ENCODE measurements at regions not wholly inside any gene's neighbourhood (a gene's known extent, or its start where the extent isn't known, plus 50 kb on each side); places are given as distances from the start of the nearest gene placed in this dataset.
A peak's percentile ranks its signal among the peaks of the same experiment; 100 is the strongest.

- ATAC-seq (replicated peaks in 6 of 8): no peak
- 67 to 100% (median 100%) methylated on average over 1 of the region's 1 CpG; no CpG with 5 or more reads in 1 of the 10 experiments for WGBS, 10 experiments
- no peak overlapping the region for H3K4me3 ChIP-seq
- no peak overlapping the region for H3K27ac ChIP-seq
- in situ Hi-C loops (cut with MboI; ENCODE audit: low pct_unique_long_range_greater_than_20kb in 2 of 9, low sequenced_read_pairs in 9 of 9, unreplicated experiment in 9 of 9): no loop called here
- no peaks in the 10 kb centered on the region for H3K4me1 ChIP-seq (replicated peaks in 1 of 2)
Measured at GRCh38 chr10:3606309-3606708, 178.7 kb downstream of the KLF6 start.

- Histone ChIP-seq H3K27ac (no peak overlapping the region), H3K4me1 (replicated peaks in 1 of 2) (no peaks in the 10 kb centered on the region), H3K4me3 (no peak overlapping the region)
- WGBS, 10 experiments: 20 to 100% (median 84%) methylated on average over 1 to 2 of the region's 2 CpGs; no CpG with 5 or more reads in 2 of the 10 experiments
- in situ Hi-C loops (cut with MboI; ENCODE audit: low pct_unique_long_range_greater_than_20kb in 2 of 9, low sequenced_read_pairs in 9 of 9, unreplicated experiment in 9 of 9): no loop called here
- no peak for ATAC-seq (replicated peaks in 6 of 8)
Measured at GRCh38 chr10:3605882-3606281, 179.1 kb downstream of the KLF6 start.

- no peak overlapping the region for H3K4me3 ChIP-seq
- in situ Hi-C loops (cut with MboI; ENCODE audit: low pct_unique_long_range_greater_than_20kb in 2 of 9, low sequenced_read_pairs in 9 of 9, unreplicated experiment in 9 of 9): no loop called here
- no peak overlapping the region for H3K27ac ChIP-seq
- H3K4me1 ChIP-seq (replicated peaks in 1 of 2): no peaks in the 10 kb centered on the region
- WGBS, 10 experiments: 71 to 100% (median 90%) methylated on average over 1 to 9 of the region's 9 CpGs; no CpG with 5 or more reads in 3 of the 10 experiments
- ATAC-seq (replicated peaks in 6 of 8): no peak
Measured at GRCh38 chr10:3595736-3596135, 189.3 kb downstream of the KLF6 start.

GRCh38 chr10:3593611-3594010 is 191.4 kb downstream of the KLF6 start:
- Histone ChIP-seq H3K4me3 (no peak overlapping the region), H3K4me1 (replicated peaks in 1 of 2) (no peaks in the 10 kb centered on the region), H3K27ac (no peak overlapping the region)
- in situ Hi-C loops (cut with MboI; ENCODE audit: low pct_unique_long_range_greater_than_20kb in 2 of 9, low sequenced_read_pairs in 9 of 9, unreplicated experiment in 9 of 9): no loop called here
- no peak for ATAC-seq (replicated peaks in 6 of 8)
- WGBS, 10 experiments: 71 to 100% (median 96%) methylated on average over 1 to 2 of the region's 6 CpGs; no CpG with 5 or more reads in 4 of the 10 experiments

GRCh38 chr10:3592424-3592823 is 192.6 kb downstream of the KLF6 start:
- Histone ChIP-seq H3K27ac (no peak overlapping the region), H3K4me1 (replicated peaks in 1 of 2) (no peaks in the 10 kb centered on the region), H3K4me3 (no peak overlapping the region)
- ATAC-seq (replicated peaks in 6 of 8): peak in 3 of 8 experiments; percentile 26 to 34 (median 27)
- in situ Hi-C loops (cut with MboI; ENCODE audit: low pct_unique_long_range_greater_than_20kb in 2 of 9, low sequenced_read_pairs in 9 of 9, unreplicated experiment in 9 of 9): no loop called here
- WGBS, 10 experiments: 40 to 65% (median 56%) methylated on average over 1 to 6 of the region's 7 CpGs; no CpG with 5 or more reads in 3 of the 10 experiments

- no peak overlapping the region for H3K4me3 ChIP-seq
- 38 to 100% (median 81%) methylated on average over 1 to 7 of the region's 7 CpGs; no CpG with 5 or more reads in 2 of the 10 experiments for WGBS, 10 experiments
- H3K27ac ChIP-seq: no peak overlapping the region
- in situ Hi-C loops (cut with MboI; ENCODE audit: low pct_unique_long_range_greater_than_20kb in 2 of 9, low sequenced_read_pairs in 9 of 9, unreplicated experiment in 9 of 9): no loop called here
- peak in 1 of 8 experiments; percentile 31 for ATAC-seq (replicated peaks in 6 of 8)
- peaks cover 0 to 8% of the 10 kb centered on the region in 2 donors for H3K4me1 ChIP-seq (replicated peaks in 1 of 2)
Measured at GRCh38 chr10:3588816-3589215, 196.2 kb downstream of the KLF6 start.

GRCh38 chr10:3588346-3588745 is 196.7 kb downstream of the KLF6 start:
- Histone ChIP-seq H3K4me3 (no peak overlapping the region), H3K4me1 (replicated peaks in 1 of 2) (peaks cover 0 to 8% of the 10 kb centered on the region in 2 donors), H3K27ac (no peak overlapping the region)
- peak in 1 of 8 experiments; percentile 29 for ATAC-seq (replicated peaks in 6 of 8)
- in situ Hi-C loops (cut with MboI; ENCODE audit: low pct_unique_long_range_greater_than_20kb in 2 of 9, low sequenced_read_pairs in 9 of 9, unreplicated experiment in 9 of 9): no loop called here
- WGBS, 10 experiments: 56 to 100% (median 85%) methylated on average over 1 to 7 of the region's 7 CpGs; no CpG with 5 or more reads in 2 of the 10 experiments

- in situ Hi-C loops (cut with MboI; ENCODE audit: low pct_unique_long_range_greater_than_20kb in 2 of 9, low sequenced_read_pairs in 9 of 9, unreplicated experiment in 9 of 9): no loop called here
- ATAC-seq (replicated peaks in 6 of 8): no peak
- Histone ChIP-seq H3K27ac (no peak overlapping the region), H3K4me1 (replicated peaks in 1 of 2) (peaks cover 0 to 8% of the 10 kb centered on the region in 2 donors), H3K4me3 (no peak overlapping the region)
- WGBS, 10 experiments: 68 to 100% (median 86%) methylated on average over 1 to 12 of the region's 22 CpGs
Measured at GRCh38 chr10:3584926-3585784, 199.9 kb downstream of the KLF6 start.

GRCh38 chr10:3580565-3580964 is 204.4 kb downstream of the KLF6 start:
- H3K27ac ChIP-seq: no peak overlapping the region
- in situ Hi-C loops (cut with MboI; ENCODE audit: low pct_unique_long_range_greater_than_20kb in 2 of 9, low sequenced_read_pairs in 9 of 9, unreplicated experiment in 9 of 9): no loop called here
- peaks cover 0 to 8% of the 10 kb centered on the region in 2 donors for H3K4me1 ChIP-seq (replicated peaks in 1 of 2)
- WGBS, 10 experiments: 63 to 96% (median 83%) methylated on average over 2 to 8 of the region's 8 CpGs; no CpG with 5 or more reads in 3 of the 10 experiments
- ATAC-seq (replicated peaks in 6 of 8): no peak
- H3K4me3 ChIP-seq: no peak overlapping the region

- Histone ChIP-seq H3K27ac (no peak overlapping the region), H3K4me3 (no peak overlapping the region), H3K4me1 (replicated peaks in 1 of 2) (peaks cover 0 to under 1% of the 10 kb centered on the region in 2 donors)
- ATAC-seq (replicated peaks in 6 of 8): no peak
- in situ Hi-C loops (cut with MboI; ENCODE audit: low pct_unique_long_range_greater_than_20kb in 2 of 9, low sequenced_read_pairs in 9 of 9, unreplicated experiment in 9 of 9): no loop called here
- WGBS, 10 experiments: 0 to 50% (median 32%) methylated on average over 1 to 3 of the region's 3 CpGs; no CpG with 5 or more reads in 2 of the 10 experiments
Measured at GRCh38 chr10:3579845-3580244, 205.2 kb downstream of the KLF6 start.

GRCh38 chr10:3578682-3579081 is 206.3 kb downstream of the KLF6 start:
- ATAC-seq (replicated peaks in 6 of 8): no peak

GRCh38 chr10:3578159-3578558 is 206.8 kb downstream of the KLF6 start:
- no peak overlapping the region for H3K4me3 ChIP-seq
- H3K27ac ChIP-seq: no peak overlapping the region
- WGBS, 10 experiments: 80 to 92% (median 86%) methylated on average over 1 to 3 of the region's 3 CpGs; no CpG with 5 or more reads in 5 of the 10 experiments
- in situ Hi-C loops (cut with MboI; ENCODE audit: low pct_unique_long_range_greater_than_20kb in 2 of 9, low sequenced_read_pairs in 9 of 9, unreplicated experiment in 9 of 9): no loop called here
- H3K4me1 ChIP-seq (replicated peaks in 1 of 2): no peaks in the 10 kb centered on the region
- ATAC-seq (replicated peaks in 6 of 8): no peak

More at GRCh38 chr10:3578682-3579081, 206.3 kb downstream of the KLF6 start:
- in situ Hi-C loops (cut with MboI; ENCODE audit: low pct_unique_long_range_greater_than_20kb in 2 of 9, low sequenced_read_pairs in 9 of 9, unreplicated experiment in 9 of 9): no loop called here
- H3K4me3 ChIP-seq: no peak overlapping the region
- no peak overlapping the region for H3K27ac ChIP-seq
- no peaks in the 10 kb centered on the region for H3K4me1 ChIP-seq (replicated peaks in 1 of 2)

GRCh38 chr10:3574451-3574850 is 210.6 kb downstream of the KLF6 start:
- 53 to 95% (median 82%) methylated on average over 3 to 10 of the region's 10 CpGs for WGBS, 10 experiments
- H3K4me1 ChIP-seq (replicated peaks in 1 of 2): peaks cover 7 to 10% of the 10 kb centered on the region in 2 donors
- in situ Hi-C loops (cut with MboI; ENCODE audit: low pct_unique_long_range_greater_than_20kb in 2 of 9, low sequenced_read_pairs in 9 of 9, unreplicated experiment in 9 of 9): no loop called here
- H3K4me3 ChIP-seq: no peak overlapping the region
- no peak for ATAC-seq (replicated peaks in 6 of 8)
- no peak overlapping the region for H3K27ac ChIP-seq
